GM12873 (cell line): ENCODE measurements at regions not wholly inside any gene's neighbourhood (a gene's known extent, or its start where the extent isn't known, plus 50 kb on each side); places are given as distances from the start of the nearest gene placed in this dataset.

Experiments used
- TF ChIP-seq, protein P1 (sequence below): IDR thresholded peaks from 2 replicates; pipeline ENCODE4 v1.5.1; 2012; ENCODE audit warnings: low read depth, mild to moderate bottlenecking, moderate library complexity, low read length, control low read depth; ENCODE audit not compliant: insufficient read depth; ENCODE audit errors: missing control alignments

- TF ChIP-seq, protein P1, sequence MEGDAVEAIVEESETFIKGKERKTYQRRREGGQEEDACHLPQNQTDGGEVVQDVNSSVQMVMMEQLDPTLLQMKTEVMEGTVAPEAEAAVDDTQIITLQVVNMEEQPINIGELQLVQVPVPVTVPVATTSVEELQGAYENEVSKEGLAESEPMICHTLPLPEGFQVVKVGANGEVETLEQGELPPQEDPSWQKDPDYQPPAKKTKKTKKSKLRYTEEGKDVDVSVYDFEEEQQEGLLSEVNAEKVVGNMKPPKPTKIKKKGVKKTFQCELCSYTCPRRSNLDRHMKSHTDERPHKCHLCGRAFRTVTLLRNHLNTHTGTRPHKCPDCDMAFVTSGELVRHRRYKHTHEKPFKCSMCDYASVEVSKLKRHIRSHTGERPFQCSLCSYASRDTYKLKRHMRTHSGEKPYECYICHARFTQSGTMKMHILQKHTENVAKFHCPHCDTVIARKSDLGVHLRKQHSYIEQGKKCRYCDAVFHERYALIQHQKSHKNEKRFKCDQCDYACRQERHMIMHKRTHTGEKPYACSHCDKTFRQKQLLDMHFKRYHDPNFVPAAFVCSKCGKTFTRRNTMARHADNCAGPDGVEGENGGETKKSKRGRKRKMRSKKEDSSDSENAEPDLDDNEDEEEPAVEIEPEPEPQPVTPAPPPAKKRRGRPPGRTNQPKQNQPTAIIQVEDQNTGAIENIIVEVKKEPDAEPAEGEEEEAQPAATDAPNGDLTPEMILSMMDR: no peak
These were observed 156.5 kb upstream of the MANEA start for GRCh38 chr6:95420792-95421191.

DNA sequence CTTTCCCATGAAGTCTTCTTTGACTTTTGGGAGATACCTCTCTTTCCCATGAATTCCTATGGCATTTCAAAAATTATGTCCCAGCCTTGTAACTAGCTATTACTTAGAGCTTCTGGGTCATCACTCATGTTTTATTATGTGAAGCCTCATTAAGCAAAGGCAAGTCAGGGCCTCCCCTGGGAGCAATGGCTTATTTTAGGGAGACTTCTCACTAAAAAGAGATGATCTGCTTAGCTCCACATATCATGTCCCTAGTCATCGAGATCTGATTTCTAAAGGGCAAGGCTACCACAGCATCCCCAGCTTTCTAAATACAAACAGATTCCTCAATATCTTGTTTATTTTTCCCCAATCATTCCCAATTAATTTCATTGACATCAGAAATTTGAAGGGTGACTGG, 154.0 kb upstream of the MANEA start:
- TF ChIP-seq, protein P1: no peak

DNA sequence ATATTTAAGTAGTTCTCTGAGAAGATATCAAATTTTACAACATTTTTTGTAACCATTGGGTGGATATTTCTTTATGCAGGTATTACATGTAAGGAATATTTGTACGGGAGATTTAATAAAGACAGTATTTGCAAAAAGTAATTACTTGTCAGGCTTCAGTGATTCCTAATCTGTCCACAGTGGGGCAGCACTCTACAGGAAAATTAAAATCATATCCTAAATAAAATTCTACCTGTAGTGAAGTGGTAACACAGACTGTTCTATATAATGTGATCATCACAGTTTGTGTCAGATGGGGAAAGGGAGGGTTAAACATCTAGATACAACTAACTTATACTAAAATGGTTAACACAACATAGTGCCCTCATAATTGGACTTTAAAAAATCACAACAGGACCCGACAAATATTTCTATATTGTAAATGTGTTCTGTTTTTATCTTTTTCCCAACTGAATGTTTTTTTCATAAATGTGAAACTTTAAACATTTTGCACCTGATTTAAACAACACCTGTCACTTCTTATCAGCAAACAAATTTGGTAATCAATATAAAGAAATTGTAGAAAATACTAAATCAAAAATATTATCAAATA, 145.6 kb upstream of the MANEA start:
- TF ChIP-seq, protein P1: peak; percentile 58

GRCh38 chr6:95439741-95440140, 137.6 kb upstream of the MANEA start:
- TF ChIP-seq, protein P1: no peak

DNA sequence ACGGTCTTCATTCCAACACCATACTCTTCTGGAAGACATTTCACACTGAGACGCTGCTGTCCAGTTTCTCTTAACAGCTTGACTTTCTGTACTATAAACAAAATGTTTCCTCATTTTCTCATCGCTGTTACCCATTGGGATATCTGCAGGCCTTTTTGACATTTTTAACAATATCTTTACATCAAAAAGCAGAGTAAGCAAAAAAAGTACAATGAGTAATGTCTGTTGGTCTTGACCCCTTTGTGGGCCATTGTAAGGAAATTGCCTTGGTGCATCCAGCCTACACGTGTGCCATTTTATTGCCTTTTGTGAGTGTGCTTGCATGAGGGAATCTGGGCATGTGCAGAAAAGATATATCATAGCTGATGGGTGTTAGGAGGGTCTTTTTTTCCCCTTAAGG, 129.1 kb upstream of the MANEA start:
- TF ChIP-seq, protein P1: no peak

DNA sequence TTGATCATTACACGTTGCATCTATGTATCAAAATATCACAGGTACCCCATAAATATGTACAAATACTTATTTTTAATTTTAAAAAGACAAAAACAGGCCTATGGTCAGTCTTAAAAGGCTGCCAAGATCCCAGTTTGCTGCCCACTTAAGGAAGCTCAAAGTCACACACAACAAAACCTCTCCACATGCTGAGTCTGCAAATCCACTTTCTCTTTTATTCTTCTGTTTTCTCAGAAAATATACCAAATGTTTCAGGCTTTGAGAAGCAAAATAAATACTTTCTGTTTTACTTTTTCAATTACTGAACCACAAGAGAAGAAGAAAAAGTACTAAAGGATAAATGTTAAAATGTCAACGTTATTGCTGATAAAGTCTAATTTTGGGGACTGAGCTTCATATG, 107.8 kb upstream of the MANEA start:
- TF ChIP-seq, protein P1: no peak

GRCh38 chr6:95478941-95479340, 98.4 kb upstream of the MANEA start:
- TF ChIP-seq, protein P1: no peak

- TF ChIP-seq, protein P1: no peak
These were observed 89.5 kb upstream of the MANEA start for GRCh38 chr6:95487817-95488216.
